WERI-Rb-1 (cell line): ENCODE measurements at regions not wholly inside any gene's neighbourhood (a gene's known extent, or its start where the extent isn't known, plus 50 kb on each side); places are given as distances from the start of the nearest gene placed in this dataset.

Experiments
- DNase-seq: peaks from one replicate; pipeline ENCODE4 v3.0.0-alpha.2; 2020
- H3K27ac ChIP-seq: fragments of 250-450 bp; sonication (Bioruptor Pico); 2 replicates; pipeline ENCODE4 v1.5.1; 2020; ENCODE audit warnings: mild to moderate bottlenecking, moderate library complexity
- H3K27me3 ChIP-seq: fragments of 250-450 bp; sonication (Bioruptor Pico); 2 replicates; pipeline ENCODE4 v1.5.1; 2021; ENCODE audit warnings: mild to moderate bottlenecking, low read depth, moderate library complexity; ENCODE audit not compliant: insufficient read depth, severe bottlenecking
- H3K36me3 ChIP-seq: fragments of 250-450 bp; sonication (Bioruptor Pico); 2 replicates; pipeline ENCODE4 v1.5.1; 2020; ENCODE audit warnings: mild to moderate bottlenecking, moderate library complexity
- H3K4me3 ChIP-seq: 2 replicates; pipeline ENCODE4 v1.5.1; 2011; ENCODE audit warnings: low read depth, mild to moderate bottlenecking, control low read depth, low read length
- H3K9me3 ChIP-seq: fragments of 250-450 bp; sonication (Bioruptor Pico); 2 replicates; pipeline ENCODE4 v1.5.1; 2021; ENCODE audit warnings: mild to moderate bottlenecking, moderate library complexity; ENCODE audit not compliant: severe bottlenecking
- TF ChIP-seq, protein P1 (sequence below): IDR thresholded peaks from 2 replicates; pipeline ENCODE4 v1.5.1; 2011; ENCODE audit warnings: low read depth, mild to moderate bottlenecking, control low read depth, inconsistent platforms, low read length

DNA sequence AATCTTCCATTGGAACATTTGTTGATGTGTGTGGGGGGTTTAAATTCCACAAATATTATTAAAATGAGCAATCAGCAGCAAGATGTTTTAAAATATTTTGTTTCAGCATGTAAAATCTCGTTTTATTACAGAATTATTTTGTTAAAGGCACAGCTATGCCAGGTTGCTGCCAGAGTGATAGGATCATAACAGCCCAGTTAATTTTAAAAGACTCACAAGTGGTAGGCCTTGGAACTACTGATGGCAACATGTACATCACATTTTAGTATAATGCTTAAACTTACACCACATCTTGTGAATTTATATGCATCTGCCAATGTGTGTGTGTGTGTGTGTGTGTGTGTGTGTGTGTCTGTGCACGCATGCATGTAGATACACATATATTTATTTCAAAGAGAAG, 97.8 kb upstream of the SPRY1 start:
- TF ChIP-seq, protein P1, sequence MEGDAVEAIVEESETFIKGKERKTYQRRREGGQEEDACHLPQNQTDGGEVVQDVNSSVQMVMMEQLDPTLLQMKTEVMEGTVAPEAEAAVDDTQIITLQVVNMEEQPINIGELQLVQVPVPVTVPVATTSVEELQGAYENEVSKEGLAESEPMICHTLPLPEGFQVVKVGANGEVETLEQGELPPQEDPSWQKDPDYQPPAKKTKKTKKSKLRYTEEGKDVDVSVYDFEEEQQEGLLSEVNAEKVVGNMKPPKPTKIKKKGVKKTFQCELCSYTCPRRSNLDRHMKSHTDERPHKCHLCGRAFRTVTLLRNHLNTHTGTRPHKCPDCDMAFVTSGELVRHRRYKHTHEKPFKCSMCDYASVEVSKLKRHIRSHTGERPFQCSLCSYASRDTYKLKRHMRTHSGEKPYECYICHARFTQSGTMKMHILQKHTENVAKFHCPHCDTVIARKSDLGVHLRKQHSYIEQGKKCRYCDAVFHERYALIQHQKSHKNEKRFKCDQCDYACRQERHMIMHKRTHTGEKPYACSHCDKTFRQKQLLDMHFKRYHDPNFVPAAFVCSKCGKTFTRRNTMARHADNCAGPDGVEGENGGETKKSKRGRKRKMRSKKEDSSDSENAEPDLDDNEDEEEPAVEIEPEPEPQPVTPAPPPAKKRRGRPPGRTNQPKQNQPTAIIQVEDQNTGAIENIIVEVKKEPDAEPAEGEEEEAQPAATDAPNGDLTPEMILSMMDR = no peak
- Histone ChIP-seq H3K4me3 (no peak overlapping the region), H3K27me3 (no peaks in the 10 kb centered on the region), H3K27ac (no peak overlapping the region), H3K36me3 (no peaks in the 10 kb centered on the region), H3K9me3 (no peaks in the 10 kb centered on the region)
- no peak for DNase-seq

DNA sequence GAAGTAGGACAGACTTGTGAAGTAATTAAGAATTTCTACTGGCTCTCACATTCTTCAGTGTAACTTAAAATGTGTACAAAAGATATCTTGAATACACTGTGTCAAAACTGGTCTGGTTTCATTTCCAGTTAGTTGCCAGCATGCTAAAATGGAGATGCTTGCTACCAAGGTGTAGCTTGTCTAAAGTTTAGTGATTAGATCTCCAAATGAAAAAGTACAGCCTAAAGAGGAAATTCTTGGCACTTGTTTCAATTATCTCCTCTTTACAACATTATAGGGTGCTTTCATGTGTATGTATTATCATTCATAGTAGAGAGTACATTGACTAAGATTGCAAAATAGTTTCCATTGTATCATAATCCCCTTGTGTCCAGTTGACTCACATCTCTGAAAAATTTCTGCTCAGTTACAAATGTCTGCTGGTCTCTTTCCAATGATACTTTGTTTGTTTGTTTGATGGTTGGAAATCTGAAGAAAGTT, 97.3 kb upstream of the SPRY1 start:
- no peak for DNase-seq
- Histone ChIP-seq H3K27ac (no peak overlapping the region), H3K4me3 (no peak overlapping the region), H3K9me3 (no peaks in the 10 kb centered on the region), H3K36me3 (no peaks in the 10 kb centered on the region), H3K27me3 (no peaks in the 10 kb centered on the region)
- TF ChIP-seq, protein P1 = no peak

DNA sequence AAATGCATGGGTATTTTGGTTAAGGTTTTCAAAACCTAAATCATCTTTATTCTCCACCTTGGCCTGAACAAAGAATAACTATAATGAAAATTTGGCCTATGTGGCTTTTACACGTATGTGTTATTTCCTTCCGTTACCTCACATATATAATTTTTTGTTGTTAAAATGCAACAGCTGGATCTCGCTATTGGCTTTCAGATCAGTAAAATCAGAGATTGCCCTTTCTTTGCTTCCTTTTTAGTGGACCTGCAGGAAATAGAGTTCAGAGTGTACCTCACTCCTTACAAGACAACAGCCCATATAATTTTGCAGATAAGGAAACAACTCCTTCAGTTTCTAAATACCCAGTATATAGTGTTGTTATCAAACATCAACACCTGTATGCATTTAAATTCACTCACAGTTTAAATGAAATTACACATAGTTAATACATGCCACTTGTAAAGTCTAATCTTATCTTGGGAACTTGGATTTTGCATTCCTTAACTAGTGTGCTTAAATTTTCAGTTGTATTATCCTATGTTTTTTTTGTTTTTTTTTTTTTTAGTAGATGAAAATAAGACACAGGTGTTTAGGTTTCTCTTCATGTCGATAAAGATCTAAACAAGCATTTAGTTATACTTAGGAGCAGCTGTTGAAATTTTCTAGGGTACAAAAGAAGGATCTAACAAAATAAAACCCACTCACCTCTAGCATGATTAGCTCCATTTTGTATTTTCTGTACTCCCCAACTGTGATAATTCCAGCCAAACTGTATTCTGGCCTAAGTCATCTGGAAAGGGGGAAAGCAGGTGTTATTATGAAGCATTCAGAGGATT, 96.2 kb upstream of the SPRY1 start:
- TF ChIP-seq, protein P1 = no peak
- Histone ChIP-seq H3K36me3 (no peaks in the 10 kb centered on the region), H3K27me3 (no peaks in the 10 kb centered on the region), H3K27ac (no peak overlapping the region), H3K9me3 (no peaks in the 10 kb centered on the region), H3K4me3 (no peak overlapping the region)
- no peak for DNase-seq

DNA sequence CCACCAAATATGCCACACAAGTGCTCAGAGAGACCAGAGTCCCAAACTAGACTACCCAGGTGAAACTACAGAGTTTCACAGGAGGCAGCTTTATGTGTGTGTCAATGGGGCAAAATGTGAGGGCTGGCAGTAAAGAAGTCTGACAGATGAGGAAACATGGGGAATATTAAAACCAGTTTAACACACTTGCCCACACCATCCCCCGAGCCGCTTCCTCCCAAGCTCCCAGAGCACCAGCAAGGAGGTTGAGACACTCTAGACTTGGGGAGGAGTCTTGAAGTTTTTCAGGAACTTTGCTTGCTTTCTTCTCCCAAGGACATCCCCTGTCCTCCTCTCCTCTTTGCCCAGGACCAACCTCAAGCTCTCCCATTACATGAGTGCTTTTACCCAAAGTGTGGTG, 94.7 kb upstream of the SPRY1 start:
- TF ChIP-seq, protein P1 = no peak
- Histone ChIP-seq H3K4me3 (no peak overlapping the region), H3K9me3 (no peaks in the 10 kb centered on the region), H3K36me3 (no peaks in the 10 kb centered on the region), H3K27ac (no peak overlapping the region), H3K27me3 (no peaks in the 10 kb centered on the region)
- DNase-seq = no peak

DNA sequence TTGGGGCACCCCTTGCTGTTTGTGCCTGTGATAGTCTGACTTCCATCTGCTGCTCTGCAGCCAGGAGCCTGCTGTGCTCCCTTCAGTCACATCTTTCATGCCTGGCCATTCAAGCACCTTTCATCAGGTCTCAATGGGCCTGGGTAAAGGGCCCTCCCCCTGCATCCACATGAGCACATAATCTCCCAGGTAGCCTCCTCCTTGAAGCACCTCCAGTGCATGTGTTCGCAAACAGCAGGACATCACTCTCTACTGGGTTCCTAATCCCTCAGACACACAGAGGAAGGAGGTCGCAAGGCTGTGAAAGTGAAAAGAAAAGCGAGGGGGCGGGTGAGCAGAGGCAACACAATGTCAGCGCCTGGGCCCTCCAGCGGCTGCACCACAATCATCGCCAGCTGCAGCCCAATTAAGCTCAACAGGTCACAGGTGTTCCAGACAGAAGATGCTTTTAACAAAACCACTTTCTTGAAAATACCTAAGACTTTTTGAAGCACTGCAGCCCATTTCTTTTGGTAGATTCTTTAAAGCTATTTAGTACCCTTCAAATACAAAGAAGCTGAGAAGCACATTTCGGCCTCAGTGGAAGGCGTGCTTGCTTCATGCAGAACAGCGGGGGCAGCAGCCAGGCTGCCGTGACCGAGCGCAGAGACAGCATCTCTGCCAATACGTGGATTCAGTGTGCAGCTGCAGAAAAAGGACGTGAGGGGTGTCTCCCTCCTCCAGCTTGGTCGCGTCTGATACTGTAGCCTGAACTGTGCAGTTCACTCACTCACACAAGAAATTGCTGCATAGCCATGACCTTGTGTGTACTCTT, 92.2 kb upstream of the SPRY1 start:
- H3K9me3 ChIP-seq = no peaks in the 10 kb centered on the region
- H3K27me3 ChIP-seq = no peaks in the 10 kb centered on the region
- no peak overlapping the region for H3K4me3 ChIP-seq
- DNase-seq = peak; percentile 15
- H3K36me3 ChIP-seq = no peaks in the 10 kb centered on the region
- no peak overlapping the region for H3K27ac ChIP-seq
- TF ChIP-seq, protein P1 = no peak
